ENCODE measurements at regions not wholly inside any gene's neighbourhood (a gene's known extent, or its start where the extent isn't known, plus 50 kb on each side); places are given as distances from the start of the nearest gene placed in this dataset.

- Histone ChIP-seq H2BK5ac (ENCODE audit: low read depth, low read length) (no peak overlapping the region), H3K79me2 (ENCODE audit: control insufficient read depth in 1 of 2, insufficient read depth in 2 of 2, low read length in 2 of 2) (no peaks in the 10 kb centered on the region), H3K4me1 (replicated peaks in 1 of 4; ENCODE audit: control insufficient read depth in 3 of 4, insufficient read depth in 4 of 4, low read length in 3 of 4) (no peaks in the 10 kb centered on the region), H2AFZ (ENCODE audit: low read length) (peak overlapping the region; percentile 20; the same call in 1 of the 2 replicates), H3K9me3 (ENCODE audit: insufficient read depth in 2 of 2, low read depth in 1 of 2, low read length in 1 of 2) (peaks cover 0 to 3% of the 10 kb centered on the region in 2 experiments; a peak in 1 of 4 replicates), H3K9ac (replicated peaks in 1 of 4; ENCODE audit: extremely low read depth in 1 of 4, low read depth in 3 of 4, low read length in 3 of 4) (no peak overlapping the region), H3K27ac (ENCODE audit: low read depth, low read length) (no peak overlapping the region), H4K20me1 (replicated peaks in 1 of 2; ENCODE audit: control insufficient read depth in 1 of 2, insufficient read depth in 2 of 2, low read length in 2 of 2) (no peaks in the 10 kb centered on the region), H3K23ac (ENCODE audit: insufficient read length) (no peak overlapping the region), H4K5ac (ENCODE audit: insufficient read length, low read depth, low read length) (no peak overlapping the region), H3K18ac (ENCODE audit: extremely low read depth, low read length) (no peak overlapping the region), H3K4ac (replicated peaks; ENCODE audit: insufficient read length, low read depth, low read length) (no peak overlapping the region), H4K91ac (replicated peaks; ENCODE audit: insufficient read length, low read length) (no peak overlapping the region), H4K8ac (ENCODE audit: extremely low read depth, insufficient read depth, low read length) (no peak overlapping the region), H3K56ac (replicated peaks; ENCODE audit: insufficient read length, low read depth, low read length) (no peak overlapping the region), H3K36me3 (ENCODE audit: control insufficient read depth in 2 of 4, insufficient read depth in 4 of 4, low read length in 3 of 4) (no peaks in the 10 kb centered on the region), H3K79me1 (ENCODE audit: low read depth, low read length) (no peaks in the 10 kb centered on the region), H2BK20ac (ENCODE audit: low read length) (no peak overlapping the region), H3K27me3 (replicated peaks in 1 of 4; ENCODE audit: control insufficient read depth in 3 of 4, extremely low read depth in 1 of 4, insufficient read depth in 3 of 4, low read length in 3 of 4) (no peaks in the 10 kb centered on the region), H3K23me2 (ENCODE audit: low read depth, low read length) (no peaks in the 10 kb centered on the region), H3K14ac (ENCODE audit: insufficient read length) (no peak overlapping the region), H2BK15ac (ENCODE audit: low read length) (no peak overlapping the region), H3K4me2 (ENCODE audit: insufficient read depth in 1 of 2, low read depth in 2 of 2, low read length in 2 of 2) (no peak overlapping the region), H3K4me3 (ENCODE audit: extremely low read depth in 1 of 4, insufficient read depth in 2 of 4, low read depth in 3 of 4, low read length in 4 of 4) (no peak overlapping the region), H2AK5ac (ENCODE audit: low read depth, low read length) (no peak overlapping the region), H2BK12ac (ENCODE audit: low read depth, low read length) (no peak overlapping the region), H2BK120ac (replicated peaks; ENCODE audit: low read depth, low read length) (no peak overlapping the region)
- WGBS, 2 experiments (ENCODE audit: extremely low coverage in 1 of 2, insufficient coverage in 1 of 2, insufficient read length in 1 of 2, insufficient replicate concordance in 2 of 2, low coverage in 1 of 2, low lambda C conversion rate in 2 of 2, missing lambda C conversion rate in 1 of 2): 79% methylated on average over 2 of the region's 2 CpGs; no CpG with 5 or more reads in 1 of the 2 experiments
- ChIA-PET CTCF (ENCODE audit: partially characterized antibody) (no interaction called here), POLR2A (ENCODE audit: partially characterized antibody) (no interaction called here)
- FAIRE-seq: no peak
- no peak for DNase-seq (ENCODE audit: low read depth in 1 of 2, low spot score in 2 of 2)
- TF ChIP-seq GTF2F1 (IDR thresholded peaks at IDR 0.05; ENCODE audit: borderline replicate concordance, low read depth, low read length) (no peak), TEAD4 (IDR thresholded peaks at IDR 0.05; ENCODE audit: low read depth, low read length) (no peak), BRCA1 (IDR thresholded peaks at IDR 0.05; ENCODE audit: low read depth, low read length) (no peak)
Measured at GRCh38 chr2:13067508-13067907, 350.8 kb downstream of the TRIB2 start.

Data from H1 (cell line).